ENCODE measurements at regions not wholly inside any gene's neighbourhood (a gene's known extent, or its start where the extent isn't known, plus 50 kb on each side); places are given as distances from the start of the nearest gene placed in this dataset.
"Not testable (repeated sequence)": the region's sequence is repeated elsewhere in the genome, so short reads cannot be mapped to it uniquely, and the experiment has no call there.

- Mint-ChIP-seq H3K9me3 (peaks cover 15 to 24% of the 10 kb centered on the region in 2 donors), H3K36me3 (peaks cover 21% of the 10 kb centered on the region), H3K4me1 (no peaks in the 10 kb centered on the region), H3K27me3 (ENCODE audit: low read depth in 2 of 2) (no peaks in the 10 kb centered on the region), H3K4me3 (no peak overlapping the region), H3K27ac (no peak overlapping the region)
- H3K27me3 ChIP-seq (ENCODE audit: control insufficient read depth, insufficient read depth, low read length): no peaks in the 10 kb centered on the region
- peaks cover 3% of the 10 kb centered on the region for H3K9me3 ChIP-seq (ENCODE audit: control insufficient read depth, insufficient read depth, low read length)
- no peak overlapping the region for H3K4me3 ChIP-seq (ENCODE audit: low read length)
- 50% methylated on average over 1 of the region's 2 CpGs for WGBS (ENCODE audit: insufficient coverage)
- intact Hi-C loops (cut with micrococcal nuclease): no loop called here
- no peak for TF ChIP-seq CTCF (IDR thresholded peaks at IDR 0.05)
- ATAC-seq (no peak), DNase-seq (no peak)
- H3K27ac ChIP-seq (ENCODE audit: low read length): no peak overlapping the region
- H3K4me1 ChIP-seq (ENCODE audit: control insufficient read depth, insufficient read depth, low read length): no peaks in the 10 kb centered on the region
- H3K36me3 ChIP-seq (ENCODE audit: control insufficient read depth, insufficient read depth, low read length): no peaks in the 10 kb centered on the region
Observed at GRCh38 chr9:24793787-24794186, 248.1 kb upstream of the IZUMO3 start.

- Mint-ChIP-seq H3K4me1 (no peaks in the 10 kb centered on the region), H3K27me3 (ENCODE audit: low read depth in 2 of 2) (no peaks in the 10 kb centered on the region), H3K36me3 (peaks cover 41% of the 10 kb centered on the region), H3K4me3 (no peak overlapping the region), H3K27ac (no peak overlapping the region), H3K9me3 (peaks cover 15 to 33% of the 10 kb centered on the region in 2 donors)
- no peak for TF ChIP-seq CTCF (IDR thresholded peaks at IDR 0.05)
- intact Hi-C loops (cut with micrococcal nuclease): no loop called here
- H3K27me3 ChIP-seq (ENCODE audit: control insufficient read depth, insufficient read depth, low read length): no peaks in the 10 kb centered on the region
- H3K36me3 ChIP-seq (ENCODE audit: control insufficient read depth, insufficient read depth, low read length): no peaks in the 10 kb centered on the region
- peaks cover 8% of the 10 kb centered on the region for H3K9me3 ChIP-seq (ENCODE audit: control insufficient read depth, insufficient read depth, low read length)
- no peaks in the 10 kb centered on the region for H3K4me1 ChIP-seq (ENCODE audit: control insufficient read depth, insufficient read depth, low read length)
- H3K4me3 ChIP-seq (ENCODE audit: low read length): no peak overlapping the region
- H3K27ac ChIP-seq (ENCODE audit: low read length): no peak overlapping the region
- no peak for ATAC-seq
- no peak for DNase-seq
Observed at GRCh38 chr9:24776226-24776625, 230.5 kb upstream of the IZUMO3 start.

- Mint-ChIP-seq H3K36me3 (peaks cover 49% of the 10 kb centered on the region), H3K9me3 (peaks cover 14 to 40% of the 10 kb centered on the region in 2 donors)
- H3K4me3 Mint-ChIP-seq; H3K4me1 Mint-ChIP-seq; intact Hi-C loops (cut with micrococcal nuclease); H3K36me3 ChIP-seq (ENCODE audit: control insufficient read depth, insufficient read depth, low read length); DNase-seq; H3K27me3 Mint-ChIP-seq (ENCODE audit: low read depth in 2 of 2); ATAC-seq; H3K27me3 ChIP-seq (ENCODE audit: control insufficient read depth, insufficient read depth, low read length); H3K27ac ChIP-seq (ENCODE audit: low read length); H3K27ac Mint-ChIP-seq; H3K4me1 ChIP-seq (ENCODE audit: control insufficient read depth, insufficient read depth, low read length); H3K9me3 ChIP-seq (ENCODE audit: control insufficient read depth, insufficient read depth, low read length); H3K4me3 ChIP-seq (ENCODE audit: low read length): not testable (repeated sequence)
- WGBS (ENCODE audit: insufficient coverage): 90% methylated on average over 8 of the region's 8 CpGs
Observed at GRCh38 chr9:24774199-24774598, 228.5 kb upstream of the IZUMO3 start.

GRCh38 chr9:24766081-24766480 lies 220.4 kb upstream of the IZUMO3 start:
- Mint-ChIP-seq H3K4me3 (no peak overlapping the region), H3K9me3 (peaks cover 23 to 41% of the 10 kb centered on the region in 2 donors), H3K27ac (no peak overlapping the region), H3K36me3 (peaks cover 17% of the 10 kb centered on the region), H3K27me3 (ENCODE audit: low read depth in 2 of 2) (no peaks in the 10 kb centered on the region), H3K4me1 (no peaks in the 10 kb centered on the region)
- no peak for DNase-seq
- no peaks in the 10 kb centered on the region for H3K36me3 ChIP-seq (ENCODE audit: control insufficient read depth, insufficient read depth, low read length)
- H3K27ac ChIP-seq (ENCODE audit: low read length): no peak overlapping the region
- no peak for ATAC-seq
- no CpG with 5 or more reads among the region's 1 CpG for WGBS (ENCODE audit: insufficient coverage)
- no peaks in the 10 kb centered on the region for H3K27me3 ChIP-seq (ENCODE audit: control insufficient read depth, insufficient read depth, low read length)
- no peak overlapping the region for H3K4me3 ChIP-seq (ENCODE audit: low read length)
- intact Hi-C loops (cut with micrococcal nuclease): no loop called here
- peaks cover 18% of the 10 kb centered on the region for H3K9me3 ChIP-seq (ENCODE audit: control insufficient read depth, insufficient read depth, low read length)
- TF ChIP-seq CTCF (IDR thresholded peaks at IDR 0.05): no peak
- no peaks in the 10 kb centered on the region for H3K4me1 ChIP-seq (ENCODE audit: control insufficient read depth, insufficient read depth, low read length)

Measured in natural killer cell (primary cell).